ENCODE measurements at regions not wholly inside any gene's neighbourhood (a gene's known extent, or its start where the extent isn't known, plus 50 kb on each side); places are given as distances from the start of the nearest gene placed in this dataset.

- no peak for DNase-seq (ENCODE audit: low spot score)
- no peak for TF ChIP-seq CTCF (IDR thresholded peaks at IDR 0.05; ENCODE audit: extremely low read depth, insufficient read depth, missing control alignments)
- in situ Hi-C loops (cut with MboI; ENCODE audit: low pct_unique_long_range_greater_than_20kb, low sequenced_read_pairs, unreplicated experiment): no loop called here
Observed at GRCh38 chr2:234588054-234588430, 91.2 kb upstream of the ARL4C start.

GRCh38 chr2:234587341-234588053, 90.6 kb upstream of the ARL4C start:
- no peak for DNase-seq (ENCODE audit: low spot score)
- TF ChIP-seq CTCF (IDR thresholded peaks at IDR 0.05; ENCODE audit: extremely low read depth, insufficient read depth, missing control alignments): no peak
- in situ Hi-C loops (cut with MboI; ENCODE audit: low pct_unique_long_range_greater_than_20kb, low sequenced_read_pairs, unreplicated experiment): no loop called here

GRCh38 chr2:234583331-234583730, 86.5 kb upstream of the ARL4C start:
- in situ Hi-C loops (cut with MboI; ENCODE audit: low pct_unique_long_range_greater_than_20kb, low sequenced_read_pairs, unreplicated experiment): no loop called here
- no peak for TF ChIP-seq CTCF (IDR thresholded peaks at IDR 0.05; ENCODE audit: extremely low read depth, insufficient read depth, missing control alignments)
- no peak for DNase-seq (ENCODE audit: low spot score)

GRCh38 chr2:234580686-234581085, 83.8 kb upstream of the ARL4C start:
- no peak for TF ChIP-seq CTCF (IDR thresholded peaks at IDR 0.05; ENCODE audit: extremely low read depth, insufficient read depth, missing control alignments)
- in situ Hi-C loops (cut with MboI; ENCODE audit: low pct_unique_long_range_greater_than_20kb, low sequenced_read_pairs, unreplicated experiment): no loop called here
- DNase-seq (ENCODE audit: low spot score): no peak

- in situ Hi-C loops (cut with MboI; ENCODE audit: low pct_unique_long_range_greater_than_20kb, low sequenced_read_pairs, unreplicated experiment): no loop called here
- no peak for TF ChIP-seq CTCF (IDR thresholded peaks at IDR 0.05; ENCODE audit: extremely low read depth, insufficient read depth, missing control alignments)
- DNase-seq (ENCODE audit: low spot score): no peak
Observed at GRCh38 chr2:234579231-234579962, 82.5 kb upstream of the ARL4C start.

GRCh38 chr2:234578389-234578788, 81.5 kb upstream of the ARL4C start:
- no peak for DNase-seq (ENCODE audit: low spot score)
- no peak for TF ChIP-seq CTCF (IDR thresholded peaks at IDR 0.05; ENCODE audit: extremely low read depth, insufficient read depth, missing control alignments)
- in situ Hi-C loops (cut with MboI; ENCODE audit: low pct_unique_long_range_greater_than_20kb, low sequenced_read_pairs, unreplicated experiment): no loop called here

Data from GM13977 (cell line).